ENCODE measurements at regions not wholly inside any gene's neighbourhood (a gene's known extent, or its start where the extent isn't known, plus 50 kb on each side); places are given as distances from the start of the nearest gene placed in this dataset.

DNA sequence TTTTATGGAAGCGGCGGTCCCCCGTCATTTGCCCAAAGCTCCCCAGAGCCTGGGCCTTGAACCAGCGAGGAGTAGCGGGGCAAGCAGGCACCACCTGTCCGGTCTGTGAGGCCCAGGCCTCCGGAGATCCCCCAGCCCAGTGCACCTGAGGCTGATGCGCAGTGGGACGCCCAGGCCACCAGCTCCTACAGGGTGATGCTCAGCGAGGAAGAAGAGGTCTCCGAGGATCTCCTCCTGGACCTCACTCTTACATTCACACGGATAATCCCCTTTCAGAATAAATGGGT, 220.2 kb downstream of the NDUFA10 start:
- 89 to 93% (median 91%) methylated on average over 12 of the region's 12 CpGs for WGBS, 3 donors
- Histone ChIP-seq H3K36me3 (ENCODE audit: control insufficient read depth in 3 of 3, insufficient read depth in 2 of 3, low read depth in 1 of 3, low read length in 3 of 3) (no peaks in the 10 kb centered on the region), H3K4me3 (ENCODE audit: low read depth in 1 of 3, low read length in 3 of 3) (no peak overlapping the region), H3K27me3 (ENCODE audit: control insufficient read depth in 3 of 3, insufficient read depth in 3 of 3, low read length in 3 of 3) (no peaks in the 10 kb centered on the region), H3K4me1 (ENCODE audit: control insufficient read depth in 3 of 3, insufficient read depth in 2 of 3, low read depth in 1 of 3, low read length in 2 of 3) (no peaks in the 10 kb centered on the region), H3K27ac (ENCODE audit: low read depth in 1 of 3, low read length in 2 of 3) (no peak overlapping the region), H3K9me3 (ENCODE audit: control insufficient read depth in 2 of 2, insufficient read depth in 1 of 2, low read depth in 1 of 2, low read length in 1 of 2) (peaks cover 0 to 3% of the 10 kb centered on the region in 2 donors)
- FAIRE-seq (no peak), DNase-seq (no peak)

DNA sequence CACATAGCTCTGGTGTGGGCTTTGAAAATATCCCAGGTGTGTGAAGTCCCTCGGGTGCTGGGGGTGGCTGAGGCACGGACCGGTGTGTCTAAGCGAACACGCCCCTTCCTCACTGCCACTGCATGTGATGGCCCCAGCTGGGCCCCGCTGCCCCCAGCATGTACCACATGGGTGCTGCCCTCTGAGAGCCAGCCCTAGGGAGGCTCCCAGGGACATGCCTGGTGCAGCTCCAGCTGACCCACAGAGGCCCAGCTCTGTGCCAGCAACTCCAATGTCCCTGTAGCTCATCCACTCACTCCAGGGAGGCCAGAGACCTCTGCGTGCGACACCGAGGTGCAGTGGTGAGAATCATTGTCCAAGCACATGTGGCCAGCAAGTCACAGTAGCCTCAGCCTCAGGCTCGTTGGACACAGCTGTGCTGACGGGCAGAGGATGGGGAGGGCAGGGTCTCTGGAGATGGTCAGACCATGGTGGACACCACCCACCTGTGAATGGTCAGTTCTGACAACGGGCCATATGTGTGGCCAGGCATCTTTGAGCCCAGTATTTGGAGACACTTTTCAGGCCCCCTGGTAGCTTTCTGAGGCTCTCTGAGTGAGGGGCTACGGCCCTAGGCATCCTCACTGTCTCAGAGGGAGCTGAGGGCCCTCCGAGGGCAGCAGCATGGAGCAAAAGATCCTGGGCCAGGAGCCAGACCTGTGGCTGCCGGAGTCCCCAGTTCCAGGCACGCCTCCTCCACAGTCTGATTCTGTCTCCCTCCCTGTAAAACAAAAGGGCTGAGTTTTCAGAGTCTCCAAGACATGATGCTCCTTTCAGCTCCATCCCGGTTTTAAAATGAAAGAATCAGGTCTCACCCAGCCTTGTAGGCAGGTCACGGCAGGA, 220.7 kb downstream of the NDUFA10 start:
- FAIRE-seq: no peak
- WGBS, 3 donors: 62 to 79% (median 74%) methylated on average over 17 to 18 of the region's 18 CpGs
- H3K27me3 ChIP-seq (ENCODE audit: control insufficient read depth in 3 of 3, insufficient read depth in 3 of 3, low read length in 3 of 3): no peaks in the 10 kb centered on the region
- no peak overlapping the region for H3K27ac ChIP-seq (ENCODE audit: low read depth in 1 of 3, low read length in 2 of 3)
- no peak for DNase-seq
- H3K4me3 ChIP-seq (ENCODE audit: low read depth in 1 of 3, low read length in 3 of 3): no peak overlapping the region
- H3K9me3 ChIP-seq (ENCODE audit: control insufficient read depth in 2 of 2, insufficient read depth in 1 of 2, low read depth in 1 of 2, low read length in 1 of 2): peaks cover 0 to 3% of the 10 kb centered on the region in 2 donors
- H3K36me3 ChIP-seq (ENCODE audit: control insufficient read depth in 3 of 3, insufficient read depth in 2 of 3, low read depth in 1 of 3, low read length in 3 of 3): no peaks in the 10 kb centered on the region
- no peaks in the 10 kb centered on the region for H3K4me1 ChIP-seq (ENCODE audit: control insufficient read depth in 3 of 3, insufficient read depth in 2 of 3, low read depth in 1 of 3, low read length in 2 of 3)

DNA sequence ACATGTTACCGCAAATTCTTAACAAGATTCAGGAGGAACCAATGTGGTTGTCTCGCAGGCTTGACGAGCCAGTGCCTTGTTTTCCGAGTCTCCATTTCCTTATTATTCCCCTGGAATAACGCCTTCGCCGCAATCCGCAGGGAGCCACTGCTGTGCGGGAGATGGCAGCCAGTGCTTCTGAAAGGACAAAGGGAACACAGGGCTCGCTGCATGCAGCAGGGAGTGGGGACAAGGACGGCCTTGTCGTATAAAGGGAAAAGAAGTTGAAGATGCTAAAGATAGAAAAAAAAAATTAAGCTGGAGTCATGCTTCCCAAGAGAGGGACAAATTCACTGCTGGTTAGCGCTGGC, 221.4 kb downstream of the NDUFA10 start:
- Histone ChIP-seq H3K4me1 (ENCODE audit: control insufficient read depth in 3 of 3, insufficient read depth in 2 of 3, low read depth in 1 of 3, low read length in 2 of 3) (no peaks in the 10 kb centered on the region), H3K27me3 (ENCODE audit: control insufficient read depth in 3 of 3, insufficient read depth in 3 of 3, low read length in 3 of 3) (no peaks in the 10 kb centered on the region), H3K9me3 (ENCODE audit: control insufficient read depth in 2 of 2, insufficient read depth in 1 of 2, low read depth in 1 of 2, low read length in 1 of 2) (peaks cover 0 to 3% of the 10 kb centered on the region in 2 donors), H3K36me3 (ENCODE audit: control insufficient read depth in 3 of 3, insufficient read depth in 2 of 3, low read depth in 1 of 3, low read length in 3 of 3) (no peaks in the 10 kb centered on the region), H3K4me3 (ENCODE audit: low read depth in 1 of 3, low read length in 3 of 3) (no peak overlapping the region), H3K27ac (ENCODE audit: low read depth in 1 of 3, low read length in 2 of 3) (no peak overlapping the region)
- FAIRE-seq (no peak), DNase-seq (no peak)
- 78 to 83% (median 80%) methylated on average over 13 of the region's 13 CpGs for WGBS, 3 donors

DNA sequence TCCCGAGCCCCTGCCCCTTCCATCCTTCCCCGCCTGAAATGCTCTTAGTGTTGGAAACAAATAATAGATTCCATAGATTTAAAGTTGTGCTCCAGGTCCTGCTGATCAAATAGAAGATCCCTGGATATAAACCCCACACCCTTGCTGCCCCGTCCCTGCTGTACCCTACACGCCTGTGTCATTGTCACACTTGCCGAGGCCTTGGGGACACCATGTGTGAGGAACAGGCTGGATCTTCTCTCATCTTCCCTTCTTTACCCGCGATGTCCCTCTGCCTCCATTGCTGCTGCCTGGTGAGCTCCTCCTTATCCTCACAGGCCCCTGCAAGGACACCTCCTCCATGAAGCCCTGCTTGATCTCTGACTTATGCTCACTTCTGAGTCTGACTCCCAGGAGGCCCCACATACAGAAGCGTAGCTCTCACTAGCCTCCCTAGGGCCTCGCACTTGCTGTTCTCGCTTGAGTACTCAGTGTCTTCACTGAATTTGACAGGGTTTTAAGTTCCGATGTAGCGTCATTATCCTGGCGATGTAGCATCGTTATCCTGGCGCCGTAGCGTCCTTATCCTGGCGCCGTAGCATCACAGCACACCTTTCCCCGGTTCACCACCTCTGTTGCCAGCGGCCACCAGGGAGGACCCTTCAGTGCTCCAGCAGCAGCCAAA, 221.9 kb downstream of the NDUFA10 start:
- FAIRE-seq (no peak), DNase-seq (no peak)
- H3K9me3 ChIP-seq (ENCODE audit: control insufficient read depth in 2 of 2, insufficient read depth in 1 of 2, low read depth in 1 of 2, low read length in 1 of 2): peaks cover 0 to 3% of the 10 kb centered on the region in 2 donors
- no peaks in the 10 kb centered on the region for H3K36me3 ChIP-seq (ENCODE audit: control insufficient read depth in 3 of 3, insufficient read depth in 2 of 3, low read depth in 1 of 3, low read length in 3 of 3)
- no peak overlapping the region for H3K27ac ChIP-seq (ENCODE audit: low read depth in 1 of 3, low read length in 2 of 3)
- no peaks in the 10 kb centered on the region for H3K4me1 ChIP-seq (ENCODE audit: control insufficient read depth in 3 of 3, insufficient read depth in 2 of 3, low read depth in 1 of 3, low read length in 2 of 3)
- H3K4me3 ChIP-seq (ENCODE audit: low read depth in 1 of 3, low read length in 3 of 3): no peak overlapping the region
- H3K27me3 ChIP-seq (ENCODE audit: control insufficient read depth in 3 of 3, insufficient read depth in 3 of 3, low read length in 3 of 3): no peaks in the 10 kb centered on the region
- WGBS, 3 donors: 89 to 94% (median 90%) methylated on average over 21 of the region's 21 CpGs

DNA sequence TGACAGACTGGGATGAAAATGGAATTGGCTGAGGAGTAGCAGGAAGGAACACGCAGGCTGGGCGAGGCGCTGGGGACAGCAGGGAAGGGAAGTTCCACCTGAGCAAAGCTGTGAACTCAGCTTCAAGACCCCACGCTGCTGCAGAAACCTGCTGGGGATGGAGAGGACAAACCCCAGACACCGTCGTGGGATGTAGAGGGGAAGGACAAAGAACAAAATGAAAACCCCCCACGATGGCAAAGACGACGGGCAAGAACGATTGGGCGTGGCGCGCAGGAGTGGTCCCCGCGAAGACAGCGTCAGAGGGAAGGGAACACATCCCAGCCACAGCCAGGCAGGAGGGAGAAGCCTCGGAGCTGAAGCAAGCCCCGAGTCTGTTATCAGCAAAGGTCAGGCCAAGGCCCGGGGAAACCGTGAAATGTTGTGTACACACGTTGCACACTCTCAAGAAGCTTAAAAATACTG, 222.9 kb downstream of the NDUFA10 start:
- H3K4me3 ChIP-seq (ENCODE audit: low read depth in 1 of 3, low read length in 3 of 3): no peak overlapping the region
- FAIRE-seq (no peak), DNase-seq (no peak)
- no peak overlapping the region for H3K27ac ChIP-seq (ENCODE audit: low read depth in 1 of 3, low read length in 2 of 3)
- peaks cover 0 to 3% of the 10 kb centered on the region in 2 donors for H3K9me3 ChIP-seq (ENCODE audit: control insufficient read depth in 2 of 2, insufficient read depth in 1 of 2, low read depth in 1 of 2, low read length in 1 of 2)
- H3K4me1 ChIP-seq (ENCODE audit: control insufficient read depth in 3 of 3, insufficient read depth in 2 of 3, low read depth in 1 of 3, low read length in 2 of 3): no peaks in the 10 kb centered on the region
- WGBS, 3 donors: 37 to 63% (median 60%) methylated on average over 21 of the region's 21 CpGs
- no peaks in the 10 kb centered on the region for H3K27me3 ChIP-seq (ENCODE audit: control insufficient read depth in 3 of 3, insufficient read depth in 3 of 3, low read length in 3 of 3)
- H3K36me3 ChIP-seq (ENCODE audit: control insufficient read depth in 3 of 3, insufficient read depth in 2 of 3, low read depth in 1 of 3, low read length in 3 of 3): no peaks in the 10 kb centered on the region

DNA sequence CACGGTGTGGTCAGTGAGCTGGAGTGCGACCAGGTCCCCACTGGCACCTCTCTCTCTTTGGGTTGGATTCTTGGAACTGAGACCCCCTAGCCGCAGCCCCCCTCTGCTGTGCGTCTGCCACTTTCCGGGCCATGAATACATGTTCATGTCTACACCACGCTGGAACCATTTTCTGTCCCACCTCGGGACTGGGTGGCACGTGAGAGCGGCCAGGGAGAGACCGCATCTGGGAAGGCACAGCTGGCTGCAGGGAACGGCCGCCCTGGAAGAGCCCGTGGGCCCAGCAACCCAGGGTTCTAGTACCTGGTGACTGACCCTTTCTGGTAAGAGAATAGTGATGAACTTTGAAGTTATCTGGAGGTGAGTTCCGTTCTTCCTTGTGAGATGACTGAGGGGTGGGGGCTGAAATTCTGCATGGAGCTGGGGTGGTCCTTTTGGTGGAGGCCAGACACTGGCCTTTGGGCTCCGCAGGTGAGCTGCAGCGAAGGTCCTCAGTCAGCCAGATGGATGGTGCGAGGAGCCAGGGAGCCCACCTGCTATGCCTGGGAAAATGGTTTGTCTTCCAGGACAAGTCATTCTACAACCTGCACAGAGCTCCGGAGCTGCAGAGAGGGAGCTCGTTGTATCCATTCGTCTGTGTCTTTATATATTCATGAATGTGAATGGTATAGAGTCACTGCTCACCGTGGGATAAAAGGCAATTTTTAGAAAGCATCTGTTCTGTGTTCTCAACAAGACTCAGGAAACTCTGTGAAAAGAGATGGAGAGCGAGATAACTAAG, 223.5 kb downstream of the NDUFA10 start:
- FAIRE-seq (no peak), DNase-seq (no peak)
- Histone ChIP-seq H3K9me3 (ENCODE audit: control insufficient read depth in 2 of 2, insufficient read depth in 1 of 2, low read depth in 1 of 2, low read length in 1 of 2) (peaks cover 0 to 3% of the 10 kb centered on the region in 2 donors), H3K27ac (ENCODE audit: low read depth in 1 of 3, low read length in 2 of 3) (no peak overlapping the region), H3K27me3 (ENCODE audit: control insufficient read depth in 3 of 3, insufficient read depth in 3 of 3, low read length in 3 of 3) (no peaks in the 10 kb centered on the region), H3K4me1 (ENCODE audit: control insufficient read depth in 3 of 3, insufficient read depth in 2 of 3, low read depth in 1 of 3, low read length in 2 of 3) (no peaks in the 10 kb centered on the region), H3K36me3 (ENCODE audit: control insufficient read depth in 3 of 3, insufficient read depth in 2 of 3, low read depth in 1 of 3, low read length in 3 of 3) (no peaks in the 10 kb centered on the region), H3K4me3 (ENCODE audit: low read depth in 1 of 3, low read length in 3 of 3) (no peak overlapping the region)
- 83 to 86% (median 85%) methylated on average over 22 of the region's 22 CpGs for WGBS, 3 donors

DNA sequence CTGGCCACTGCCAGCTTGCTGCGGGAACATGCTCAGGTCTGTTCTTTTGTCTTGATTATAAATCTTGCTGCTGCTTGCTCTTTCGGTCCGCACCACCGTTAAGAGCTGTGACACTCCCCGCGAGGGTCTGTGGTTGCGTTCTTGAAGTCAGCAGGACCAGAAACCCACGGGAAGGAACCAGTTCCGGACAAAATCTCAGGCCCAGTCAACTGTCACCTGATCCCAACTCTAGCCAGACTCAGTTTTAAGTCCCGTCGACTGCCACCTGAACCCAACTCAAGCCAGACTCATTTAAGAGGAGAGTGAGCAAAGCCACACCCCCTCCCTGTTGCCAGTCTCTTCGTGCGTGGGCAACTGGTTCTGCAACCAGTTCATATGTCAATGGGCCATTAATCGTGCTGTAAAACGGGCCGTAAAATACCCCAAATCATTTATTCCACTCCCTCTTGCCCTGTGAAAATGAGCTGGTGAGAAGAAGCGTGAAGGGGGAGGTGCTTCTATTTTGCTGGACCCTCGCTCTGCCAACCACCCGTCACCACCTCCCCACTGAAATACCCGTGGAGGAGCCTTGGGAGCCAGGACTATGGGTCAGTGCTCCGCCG, 224.3 kb downstream of the NDUFA10 start:
- no peak overlapping the region for H3K4me3 ChIP-seq (ENCODE audit: low read depth in 1 of 3, low read length in 3 of 3)
- WGBS, 3 donors: 83 to 89% (median 85%) methylated on average over 22 of the region's 22 CpGs
- peaks cover 0 to 3% of the 10 kb centered on the region in 2 donors for H3K9me3 ChIP-seq (ENCODE audit: control insufficient read depth in 2 of 2, insufficient read depth in 1 of 2, low read depth in 1 of 2, low read length in 1 of 2)
- no peaks in the 10 kb centered on the region for H3K27me3 ChIP-seq (ENCODE audit: control insufficient read depth in 3 of 3, insufficient read depth in 3 of 3, low read length in 3 of 3)
- H3K36me3 ChIP-seq (ENCODE audit: control insufficient read depth in 3 of 3, insufficient read depth in 2 of 3, low read depth in 1 of 3, low read length in 3 of 3): no peaks in the 10 kb centered on the region
- FAIRE-seq: no peak
- DNase-seq: no peak
- H3K27ac ChIP-seq (ENCODE audit: low read depth in 1 of 3, low read length in 2 of 3): no peak overlapping the region
- no peaks in the 10 kb centered on the region for H3K4me1 ChIP-seq (ENCODE audit: control insufficient read depth in 3 of 3, insufficient read depth in 2 of 3, low read depth in 1 of 3, low read length in 2 of 3)

DNA sequence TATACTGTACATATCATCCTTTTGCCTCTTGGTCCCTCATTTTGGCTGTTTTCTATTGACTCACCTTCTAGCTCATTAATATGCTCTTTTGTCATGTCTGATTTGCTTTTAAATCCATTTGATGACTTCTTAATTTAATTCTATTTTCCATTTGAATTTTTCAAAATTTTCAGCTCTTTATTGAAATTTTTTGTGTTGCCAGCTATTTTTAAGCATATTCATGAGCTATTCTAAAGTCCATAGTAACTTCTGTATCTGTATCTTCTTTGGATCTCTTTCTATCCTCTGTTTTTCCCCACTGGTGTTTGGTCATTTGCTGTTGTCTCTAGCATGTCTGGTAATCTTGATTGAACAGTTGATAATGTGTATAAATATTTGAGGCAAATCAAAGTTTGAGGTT, 227.8 kb downstream of the NDUFA10 start:
- no peak overlapping the region for H3K4me3 ChIP-seq (ENCODE audit: low read depth in 1 of 3, low read length in 3 of 3)
- H3K4me1 ChIP-seq (ENCODE audit: control insufficient read depth in 3 of 3, insufficient read depth in 2 of 3, low read depth in 1 of 3, low read length in 2 of 3): no peaks in the 10 kb centered on the region
- no peaks in the 10 kb centered on the region for H3K36me3 ChIP-seq (ENCODE audit: control insufficient read depth in 3 of 3, insufficient read depth in 2 of 3, low read depth in 1 of 3, low read length in 3 of 3)
- DNase-seq (no peak), FAIRE-seq (no peak)
- H3K9me3 ChIP-seq (ENCODE audit: control insufficient read depth in 2 of 2, insufficient read depth in 1 of 2, low read depth in 1 of 2, low read length in 1 of 2): peaks cover 0 to 3% of the 10 kb centered on the region in 2 donors
- no peaks in the 10 kb centered on the region for H3K27me3 ChIP-seq (ENCODE audit: control insufficient read depth in 3 of 3, insufficient read depth in 3 of 3, low read length in 3 of 3)
- no peak overlapping the region for H3K27ac ChIP-seq (ENCODE audit: low read depth in 1 of 3, low read length in 2 of 3)

Measured in small intestine (tissue), 7 donors.